HG03521 (cell line): ENCODE measurements at regions not wholly inside any gene's neighbourhood (a gene's known extent, or its start where the extent isn't known, plus 50 kb on each side); places are given as distances from the start of the nearest gene placed in this dataset.

Experiments used
- ATAC-seq: cut with Tn5 transposase; IDR thresholded peaks from one replicate; pipeline ENCODE4 v1.9.1; 2021; ENCODE audit warnings: mild to moderate bottlenecking, moderate library complexity; ENCODE audit not compliant: unreplicated experiment

GRCh38 chr1:58312971-58313563 lies 233.5 kb downstream of the OMA1 start:
- no peak for ATAC-seq

GRCh38 chr1:58312461-58312860 lies 234.1 kb downstream of the OMA1 start:
- ATAC-seq = no peak

DNA sequence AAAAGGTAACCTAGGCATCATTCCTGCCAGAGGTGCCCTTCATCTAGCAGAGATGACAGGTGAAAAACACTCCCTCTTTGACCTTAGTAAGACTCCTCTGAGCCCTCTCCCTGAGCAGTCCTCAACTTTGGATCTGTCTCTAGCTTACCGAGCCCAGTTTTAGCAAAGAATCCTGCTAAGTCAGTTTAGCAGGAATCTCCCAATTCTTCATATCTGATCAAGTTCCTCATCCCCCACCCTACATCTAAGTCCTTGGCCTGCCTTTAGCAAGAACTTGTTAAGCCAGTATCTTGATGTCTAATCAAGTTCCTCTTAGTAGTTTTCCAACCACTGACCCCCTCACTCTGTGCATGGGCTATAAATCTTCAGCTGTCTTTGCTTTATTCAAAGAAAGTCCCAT lies 235.6 kb downstream of the OMA1 start:
- ATAC-seq = no peak

- no peak for ATAC-seq
Measured at GRCh38 chr1:58310469-58310868, 236.1 kb downstream of the OMA1 start.

DNA sequence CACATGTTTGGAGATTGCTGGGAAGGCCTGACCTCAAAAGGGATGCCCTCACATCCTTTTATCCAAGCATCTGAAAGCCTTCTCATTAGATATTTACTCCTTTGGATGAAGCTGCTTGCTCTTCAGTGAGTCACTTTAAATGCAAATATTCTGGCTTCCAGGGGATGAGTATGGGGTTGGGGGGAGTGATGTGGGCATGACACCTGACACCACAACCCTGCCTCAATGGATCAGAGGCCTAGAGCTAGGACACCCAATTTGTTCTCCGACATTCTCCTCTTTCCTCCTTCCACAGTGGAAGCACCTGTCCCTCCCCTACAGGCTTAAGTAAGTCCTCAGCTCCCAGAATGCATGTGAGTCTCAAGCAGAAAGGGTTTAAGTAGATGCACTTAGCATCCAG lies 238.3 kb downstream of the OMA1 start:
- ATAC-seq = no peak

GRCh38 chr1:58307431-58307830 lies 239.1 kb downstream of the OMA1 start:
- ATAC-seq = no peak

- no peak for ATAC-seq
Measured at GRCh38 chr1:58305622-58306021, 240.9 kb downstream of the OMA1 start.

- no peak for ATAC-seq
Measured at GRCh38 chr1:58304346-58304975, 242.1 kb downstream of the OMA1 start.

DNA sequence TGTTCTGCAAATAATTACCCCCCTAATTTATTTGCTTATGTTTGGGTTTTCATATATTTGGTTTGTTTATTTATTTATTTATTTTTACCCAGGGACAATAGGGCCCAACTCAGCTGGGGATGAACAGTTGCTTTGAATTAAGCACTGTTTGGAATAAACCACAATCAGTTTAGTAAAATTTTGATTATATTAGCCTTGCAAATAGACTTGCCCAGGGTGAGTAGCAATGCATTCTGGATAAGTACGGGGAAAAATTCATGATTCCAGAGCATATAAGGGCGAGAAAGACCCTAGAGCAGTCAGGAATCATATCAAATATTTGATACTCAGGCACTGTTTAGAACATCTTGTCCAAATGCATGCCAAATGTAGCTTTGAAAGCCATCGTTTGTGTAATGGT lies 242.7 kb downstream of the OMA1 start:
- no peak for ATAC-seq

DNA sequence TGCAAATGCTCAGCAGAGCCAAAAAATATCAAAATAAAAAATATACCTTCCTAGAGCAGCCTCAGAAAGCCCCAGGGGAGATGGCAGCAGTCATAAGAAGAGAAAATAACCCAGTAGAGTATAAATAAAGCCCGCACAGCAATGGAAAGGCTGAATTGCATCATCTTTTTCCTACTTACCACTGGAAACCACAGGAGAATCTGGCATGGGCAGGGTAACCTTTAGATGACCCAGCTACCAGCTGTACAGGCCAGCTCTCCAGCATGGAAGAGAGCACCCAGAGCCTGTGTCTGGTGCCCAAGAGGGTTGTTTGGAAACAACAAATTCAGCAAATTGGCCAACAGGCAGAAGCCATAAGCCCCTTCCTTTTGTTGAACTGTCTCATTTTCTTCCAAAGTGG lies 253.1 kb downstream of the OMA1 start:
- no peak for ATAC-seq

- no peak for ATAC-seq
Measured at GRCh38 chr1:58290685-58291372, 255.7 kb downstream of the OMA1 start.

GRCh38 chr1:58288624-58289142 lies 257.8 kb downstream of the OMA1 start:
- ATAC-seq = no peak

GRCh38 chr1:58287894-58288623 lies 258.5 kb downstream of the OMA1 start:
- no peak for ATAC-seq

DNA sequence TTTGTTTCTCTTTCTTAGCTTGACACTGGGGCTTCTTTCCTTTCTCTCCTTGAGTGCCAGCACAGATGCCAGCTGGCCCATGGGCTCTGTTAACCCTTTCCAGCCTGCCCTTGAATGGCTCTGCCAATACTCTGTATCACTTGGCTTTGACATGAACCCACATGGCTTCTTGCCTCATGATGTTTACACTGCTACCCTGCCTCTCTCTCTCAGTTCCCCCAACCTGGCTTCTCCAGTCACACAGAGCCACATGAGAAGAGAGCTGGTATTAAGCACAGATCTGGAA lies 262.4 kb downstream of the OMA1 start:
- no peak for ATAC-seq

GRCh38 chr1:58283388-58284224 lies 262.9 kb downstream of the OMA1 start:
- no peak for ATAC-seq

- ATAC-seq = no peak
Measured at GRCh38 chr1:58282623-58283387, 263.7 kb downstream of the OMA1 start.

DNA sequence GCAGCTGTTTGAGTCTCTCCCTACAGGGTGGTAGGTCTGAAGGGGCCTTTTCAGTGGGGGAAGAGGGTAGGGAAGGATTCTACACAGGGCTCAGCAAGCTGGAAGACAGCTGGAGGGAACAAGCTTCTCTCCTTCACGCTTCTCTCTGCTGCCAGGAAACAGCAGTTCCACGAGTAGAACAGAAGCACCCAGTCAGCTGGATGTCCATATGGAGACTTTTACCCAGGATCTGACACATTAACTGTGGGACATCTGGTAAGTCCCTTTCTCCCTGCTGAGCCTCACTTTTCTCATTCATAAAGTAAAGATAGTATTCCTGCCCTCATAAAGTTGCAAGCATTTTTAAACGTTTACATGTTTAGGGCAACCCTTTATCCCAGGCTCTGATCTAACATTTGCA lies 280.3 kb downstream of the OMA1 start:
- ATAC-seq = no peak

GRCh38 chr1:58264462-58264861 lies 282.1 kb downstream of the OMA1 start:
- ATAC-seq = no peak

DNA sequence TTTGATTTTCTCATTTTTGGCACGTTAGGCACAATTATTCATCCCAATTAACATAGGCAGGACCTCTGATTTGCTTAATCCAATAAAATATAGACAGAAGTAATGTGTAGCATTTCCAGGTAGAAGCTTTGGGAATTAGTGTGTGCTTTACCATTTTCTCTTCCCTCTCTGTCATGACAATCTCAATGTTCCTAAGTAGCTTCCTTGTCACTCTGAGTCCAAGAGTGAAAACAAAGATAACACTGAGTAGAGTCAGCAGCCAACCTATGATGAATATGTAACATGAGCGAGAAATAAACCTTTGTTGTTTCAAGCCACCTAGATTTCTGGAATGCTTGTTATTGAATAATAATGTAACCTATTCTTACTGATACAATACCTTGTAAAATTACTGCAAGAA lies 283.8 kb downstream of the OMA1 start:
- ATAC-seq = no peak

- ATAC-seq = no peak
Measured at GRCh38 chr1:58258082-58258481, 288.4 kb downstream of the OMA1 start.
